ENCODE measurements at regions not wholly inside any gene's neighbourhood (a gene's known extent, or its start where the extent isn't known, plus 50 kb on each side); places are given as distances from the start of the nearest gene placed in this dataset.
"Not testable (repeated sequence)": the region's sequence is repeated elsewhere in the genome, so short reads cannot be mapped to it uniquely, and the experiment has no call there.

DNA sequence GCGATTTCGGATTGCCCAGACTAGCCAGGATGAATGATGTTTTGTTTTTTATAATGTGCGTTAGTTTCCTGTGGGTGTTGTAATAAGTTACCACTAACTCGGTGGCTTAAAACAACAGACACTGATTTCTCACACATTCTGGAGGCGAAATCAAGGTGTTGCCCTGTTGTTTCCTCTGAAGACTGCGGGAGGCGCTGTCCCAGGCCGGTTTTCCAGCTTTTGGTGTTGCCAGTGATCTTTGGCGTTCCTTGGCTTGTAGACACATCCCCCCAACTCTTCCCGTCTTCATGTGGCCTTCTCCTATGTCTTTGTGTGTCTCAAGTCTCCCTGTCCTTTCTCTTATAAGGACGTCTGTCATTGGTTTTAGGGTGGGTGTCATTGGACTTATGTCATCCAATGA, 267.7 kb downstream of the AACS start:
- Histone ChIP-seq H3K36me3 (ENCODE audit: control insufficient read depth, insufficient read depth, low read length) (no peaks in the 10 kb centered on the region), H3K9me3 (ENCODE audit: control insufficient read depth, insufficient read depth, low read length) (peaks cover 4% of the 10 kb centered on the region), H3K4me1 (ENCODE audit: control insufficient read depth, insufficient read depth, low read length) (peaks cover 24% of the 10 kb centered on the region), H3K4me3 (ENCODE audit: low read depth, low read length) (no peak overlapping the region), H3K27ac (ENCODE audit: low read depth, low read length) (no peak overlapping the region), H3K27me3 (ENCODE audit: control insufficient read depth, insufficient read depth, low read length) (peaks cover 4% of the 10 kb centered on the region)
- no peak for DNase-seq (ENCODE audit: low read depth in 4 of 6, low spot score in 6 of 6)
- 88% methylated on average over 5 of the region's 11 CpGs for WGBS (ENCODE audit: insufficient coverage)

DNA sequence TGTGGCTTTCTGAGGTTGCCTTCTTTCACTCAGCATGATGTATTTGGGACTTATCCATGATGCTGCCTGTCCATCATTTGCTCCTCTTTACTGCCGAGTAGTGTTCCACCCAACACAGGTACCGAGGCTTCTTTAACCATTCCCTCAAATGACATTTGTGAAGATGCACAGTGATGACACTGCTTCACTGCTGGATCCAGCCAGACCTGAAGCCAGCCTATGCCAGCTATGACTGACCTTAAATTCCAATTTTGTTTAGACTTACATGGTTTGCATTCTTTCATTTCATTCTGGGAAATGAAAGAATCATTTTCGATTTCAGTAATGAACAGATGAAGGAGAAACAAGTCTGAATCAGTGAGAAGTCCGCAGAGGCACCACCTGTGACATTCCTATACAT, 271.0 kb downstream of the AACS start:
- 100% methylated on average over 4 of the region's 4 CpGs for WGBS (ENCODE audit: insufficient coverage)
- peaks cover 6% of the 10 kb centered on the region for H3K4me1 ChIP-seq (ENCODE audit: control insufficient read depth, insufficient read depth, low read length)
- H3K36me3 ChIP-seq (ENCODE audit: control insufficient read depth, insufficient read depth, low read length) = no peaks in the 10 kb centered on the region
- no peak overlapping the region for H3K27ac ChIP-seq (ENCODE audit: low read depth, low read length)
- DNase-seq (ENCODE audit: low read depth in 4 of 6, low spot score in 6 of 6) = no peak
- no peaks in the 10 kb centered on the region for H3K27me3 ChIP-seq (ENCODE audit: control insufficient read depth, insufficient read depth, low read length)
- H3K9me3 ChIP-seq (ENCODE audit: control insufficient read depth, insufficient read depth, low read length) = no peaks in the 10 kb centered on the region
- H3K4me3 ChIP-seq (ENCODE audit: low read depth, low read length) = no peak overlapping the region

DNA sequence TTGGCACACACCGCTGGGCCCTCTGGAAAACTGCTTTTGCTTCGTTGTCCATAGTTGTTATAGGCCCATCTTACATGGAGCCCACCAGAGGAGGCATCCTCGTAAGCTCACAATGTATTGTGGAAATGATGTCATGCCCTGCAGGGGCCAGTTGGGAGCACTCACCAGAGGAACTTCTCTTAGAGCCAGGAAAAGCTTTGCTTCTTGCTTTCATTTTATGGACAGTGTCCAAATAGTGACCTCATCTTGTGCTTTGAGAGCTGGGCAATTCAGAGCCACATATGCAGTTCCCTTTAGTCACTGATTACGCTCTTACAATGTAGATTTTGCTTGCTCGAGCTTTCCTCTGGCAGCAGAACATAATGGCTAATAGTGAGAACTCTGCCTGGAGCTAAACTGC, 275.6 kb downstream of the AACS start:
- H3K4me1 ChIP-seq (ENCODE audit: control insufficient read depth, insufficient read depth, low read length) = no peaks in the 10 kb centered on the region
- peak overlapping the region; percentile 58 for H3K27ac ChIP-seq (ENCODE audit: low read depth, low read length)
- DNase-seq (ENCODE audit: low read depth in 4 of 6, low spot score in 6 of 6) = peak; percentile 65 to 95 (median 76)
- H3K4me3 ChIP-seq (ENCODE audit: low read depth, low read length) = no peak overlapping the region
- no peaks in the 10 kb centered on the region for H3K36me3 ChIP-seq (ENCODE audit: control insufficient read depth, insufficient read depth, low read length)
- WGBS (ENCODE audit: insufficient coverage) = 35% methylated on average over 4 of the region's 5 CpGs
- H3K27me3 ChIP-seq (ENCODE audit: control insufficient read depth, insufficient read depth, low read length) = no peaks in the 10 kb centered on the region
- H3K9me3 ChIP-seq (ENCODE audit: control insufficient read depth, insufficient read depth, low read length) = no peaks in the 10 kb centered on the region

DNA sequence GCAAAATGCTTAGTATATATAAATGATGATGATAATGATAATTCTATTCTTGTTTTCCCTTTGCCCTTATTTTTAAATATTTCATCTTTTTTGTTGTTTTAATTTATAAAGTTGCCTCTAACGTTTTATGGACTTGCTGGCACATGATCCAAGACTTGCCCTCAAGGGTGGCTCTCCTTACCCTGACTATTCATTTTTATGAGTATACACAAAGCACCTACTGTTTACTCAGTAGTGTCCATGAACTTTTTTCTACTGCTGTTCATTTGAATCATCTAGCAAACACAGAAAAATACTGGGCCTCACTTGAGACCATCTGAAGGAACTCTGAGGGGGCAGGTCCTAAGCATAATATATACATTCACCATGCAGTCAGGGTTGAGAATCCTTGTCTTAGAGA, 276.2 kb downstream of the AACS start:
- Histone ChIP-seq H3K36me3 (ENCODE audit: control insufficient read depth, insufficient read depth, low read length) (no peaks in the 10 kb centered on the region), H3K27ac (ENCODE audit: low read depth, low read length) (no peak overlapping the region), H3K9me3 (ENCODE audit: control insufficient read depth, insufficient read depth, low read length) (no peaks in the 10 kb centered on the region), H3K4me1 (ENCODE audit: control insufficient read depth, insufficient read depth, low read length) (no peaks in the 10 kb centered on the region), H3K27me3 (ENCODE audit: control insufficient read depth, insufficient read depth, low read length) (no peaks in the 10 kb centered on the region), H3K4me3 (ENCODE audit: low read depth, low read length) (no peak overlapping the region)
- no CpG with 5 or more reads among the region's 1 CpG for WGBS (ENCODE audit: insufficient coverage)
- no peak for DNase-seq (ENCODE audit: low read depth in 4 of 6, low spot score in 6 of 6)

DNA sequence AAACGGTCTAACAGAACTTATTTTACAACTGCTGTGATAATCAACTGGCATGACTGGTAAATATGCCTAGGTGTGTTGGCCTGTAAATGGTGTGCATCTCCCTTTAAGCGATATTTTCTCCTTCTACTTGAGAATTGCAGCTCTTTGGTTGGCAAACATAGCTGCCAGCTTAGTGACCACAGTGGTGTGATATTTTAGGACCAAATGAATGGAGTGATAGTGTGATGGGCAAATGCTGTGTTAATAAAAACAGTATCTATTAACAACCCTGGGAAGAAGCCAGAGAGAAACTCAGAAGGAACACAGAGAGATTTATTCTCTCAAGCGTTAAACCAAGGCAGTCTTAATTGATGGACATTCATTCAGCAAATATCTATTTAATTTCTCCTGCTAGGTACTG, 278.4 kb downstream of the AACS start:
- Histone ChIP-seq H3K27me3 (ENCODE audit: control insufficient read depth, insufficient read depth, low read length) (no peaks in the 10 kb centered on the region), H3K4me3 (ENCODE audit: low read depth, low read length) (no peak overlapping the region), H3K4me1 (ENCODE audit: control insufficient read depth, insufficient read depth, low read length) (no peaks in the 10 kb centered on the region), H3K9me3 (ENCODE audit: control insufficient read depth, insufficient read depth, low read length) (no peaks in the 10 kb centered on the region), H3K27ac (ENCODE audit: low read depth, low read length) (no peak overlapping the region), H3K36me3 (ENCODE audit: control insufficient read depth, insufficient read depth, low read length) (no peaks in the 10 kb centered on the region)
- peak in 2 of 6 donors; percentile 5 to 46 for DNase-seq (ENCODE audit: low read depth in 4 of 6, low spot score in 6 of 6)
- no CpG with 5 or more reads among the region's 3 CpGs for WGBS (ENCODE audit: insufficient coverage)

DNA sequence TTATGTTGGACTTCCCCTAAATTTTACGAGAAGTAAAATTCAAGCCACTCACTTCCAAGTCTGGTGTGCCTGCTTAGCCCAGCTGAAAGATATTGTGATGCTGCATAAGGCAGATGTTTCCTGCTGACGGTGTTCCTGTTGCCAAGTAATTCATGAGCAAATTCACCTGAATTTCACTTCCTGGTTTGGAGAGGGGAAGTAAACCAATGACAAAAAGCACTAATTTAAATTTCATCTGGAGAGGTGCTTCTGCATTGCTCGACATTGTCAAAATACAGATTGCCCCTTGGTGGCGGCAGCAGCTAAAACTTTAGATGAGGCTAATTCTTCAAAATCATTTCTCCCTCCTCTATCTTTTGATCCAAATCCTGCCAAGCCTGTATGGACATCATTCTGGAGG, 281.1 kb downstream of the AACS start:
- H3K27ac ChIP-seq (ENCODE audit: low read depth, low read length) = no peak overlapping the region
- no peaks in the 10 kb centered on the region for H3K9me3 ChIP-seq (ENCODE audit: control insufficient read depth, insufficient read depth, low read length)
- no peaks in the 10 kb centered on the region for H3K27me3 ChIP-seq (ENCODE audit: control insufficient read depth, insufficient read depth, low read length)
- DNase-seq (ENCODE audit: low read depth in 4 of 6, low spot score in 6 of 6) = peak in 2 of 6 donors; percentile 69 to 82
- no CpG with 5 or more reads among the region's 4 CpGs for WGBS (ENCODE audit: insufficient coverage)
- H3K4me1 ChIP-seq (ENCODE audit: control insufficient read depth, insufficient read depth, low read length) = no peaks in the 10 kb centered on the region
- peaks cover 5% of the 10 kb centered on the region for H3K36me3 ChIP-seq (ENCODE audit: control insufficient read depth, insufficient read depth, low read length)
- H3K4me3 ChIP-seq (ENCODE audit: low read depth, low read length) = no peak overlapping the region

DNA sequence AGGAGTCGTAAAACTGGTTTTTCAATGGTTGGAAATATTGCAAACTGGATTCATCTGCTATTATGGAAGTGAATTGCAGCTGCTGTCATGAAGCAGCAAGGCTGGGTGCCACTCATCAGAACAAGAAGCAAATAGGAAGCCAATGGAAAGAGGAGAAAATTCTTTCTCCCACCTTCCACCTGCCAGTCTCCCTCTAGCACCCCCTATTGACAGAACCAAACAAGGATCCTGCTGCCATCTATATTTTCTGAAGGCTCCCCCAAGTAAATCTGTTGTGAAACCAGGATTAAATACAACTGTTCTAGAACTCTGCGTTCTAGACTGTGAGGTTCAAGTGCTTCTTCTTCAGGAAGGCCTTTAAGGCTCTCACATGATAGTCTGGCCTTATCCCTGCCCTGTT, 286.6 kb downstream of the AACS start:
- no peaks in the 10 kb centered on the region for H3K27me3 ChIP-seq (ENCODE audit: control insufficient read depth, insufficient read depth, low read length)
- WGBS (ENCODE audit: insufficient coverage) = 92% methylated on average over 2 of the region's 2 CpGs
- H3K36me3 ChIP-seq (ENCODE audit: control insufficient read depth, insufficient read depth, low read length) = peaks cover 5% of the 10 kb centered on the region
- H3K27ac ChIP-seq (ENCODE audit: low read depth, low read length) = no peak overlapping the region
- no peaks in the 10 kb centered on the region for H3K4me1 ChIP-seq (ENCODE audit: control insufficient read depth, insufficient read depth, low read length)
- DNase-seq (ENCODE audit: low read depth in 4 of 6, low spot score in 6 of 6) = no peak
- H3K9me3 ChIP-seq (ENCODE audit: control insufficient read depth, insufficient read depth, low read length) = no peaks in the 10 kb centered on the region
- H3K4me3 ChIP-seq (ENCODE audit: low read depth, low read length) = no peak overlapping the region

DNA sequence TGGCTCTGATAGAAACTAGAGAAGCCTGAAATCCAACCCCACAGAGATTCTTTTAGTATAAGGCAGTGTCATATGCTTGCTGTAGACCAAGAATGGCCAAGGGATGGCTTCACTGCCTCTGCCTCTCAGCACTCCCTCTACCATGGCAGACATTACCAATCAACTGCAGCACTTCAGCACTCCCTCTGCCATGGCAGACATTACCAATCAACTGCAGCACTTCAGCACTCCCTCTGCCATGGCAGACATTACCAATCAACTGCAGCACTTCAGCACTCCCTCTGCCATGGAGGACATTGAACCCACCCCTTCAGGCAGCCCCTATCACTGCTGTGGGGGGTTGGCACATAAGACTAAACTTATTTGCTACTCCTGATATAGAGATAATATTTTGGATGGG, 287.8 kb downstream of the AACS start:
- H3K36me3 ChIP-seq (ENCODE audit: control insufficient read depth, insufficient read depth, low read length); H3K4me1 ChIP-seq (ENCODE audit: control insufficient read depth, insufficient read depth, low read length); H3K27ac ChIP-seq (ENCODE audit: low read depth, low read length); H3K27me3 ChIP-seq (ENCODE audit: control insufficient read depth, insufficient read depth, low read length); H3K4me3 ChIP-seq (ENCODE audit: low read depth, low read length); H3K9me3 ChIP-seq (ENCODE audit: control insufficient read depth, insufficient read depth, low read length); DNase-seq (ENCODE audit: low read depth in 4 of 6, low spot score in 6 of 6): not testable (repeated sequence)

DNA sequence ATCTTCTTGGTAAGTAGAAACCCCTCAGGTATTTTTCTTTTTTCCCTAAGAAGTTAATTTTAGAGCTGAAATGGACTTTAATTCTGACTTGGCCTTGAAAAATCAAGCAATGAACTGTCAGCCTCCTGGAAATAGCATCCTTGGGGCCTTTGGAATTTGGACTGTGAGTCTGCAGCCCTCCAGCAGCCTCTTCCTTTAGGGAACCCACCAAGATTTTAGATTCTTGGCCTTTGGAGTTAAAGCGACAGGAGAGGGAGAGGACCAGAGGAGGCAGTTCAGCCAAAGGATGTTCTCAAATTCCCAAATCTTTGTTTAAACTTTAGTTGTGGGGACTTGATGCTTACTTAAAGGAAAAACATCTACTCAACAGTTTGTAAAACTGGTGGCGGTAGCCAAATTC, 288.6 kb downstream of the AACS start:
- no peaks in the 10 kb centered on the region for H3K9me3 ChIP-seq (ENCODE audit: control insufficient read depth, insufficient read depth, low read length)
- H3K4me3 ChIP-seq (ENCODE audit: low read depth, low read length) = no peak overlapping the region
- no peak overlapping the region for H3K27ac ChIP-seq (ENCODE audit: low read depth, low read length)
- H3K4me1 ChIP-seq (ENCODE audit: control insufficient read depth, insufficient read depth, low read length) = no peaks in the 10 kb centered on the region
- no CpG with 5 or more reads among the region's 2 CpGs for WGBS (ENCODE audit: insufficient coverage)
- no peaks in the 10 kb centered on the region for H3K27me3 ChIP-seq (ENCODE audit: control insufficient read depth, insufficient read depth, low read length)
- H3K36me3 ChIP-seq (ENCODE audit: control insufficient read depth, insufficient read depth, low read length) = peaks cover 5% of the 10 kb centered on the region
- no peak for DNase-seq (ENCODE audit: low read depth in 4 of 6, low spot score in 6 of 6)

DNA sequence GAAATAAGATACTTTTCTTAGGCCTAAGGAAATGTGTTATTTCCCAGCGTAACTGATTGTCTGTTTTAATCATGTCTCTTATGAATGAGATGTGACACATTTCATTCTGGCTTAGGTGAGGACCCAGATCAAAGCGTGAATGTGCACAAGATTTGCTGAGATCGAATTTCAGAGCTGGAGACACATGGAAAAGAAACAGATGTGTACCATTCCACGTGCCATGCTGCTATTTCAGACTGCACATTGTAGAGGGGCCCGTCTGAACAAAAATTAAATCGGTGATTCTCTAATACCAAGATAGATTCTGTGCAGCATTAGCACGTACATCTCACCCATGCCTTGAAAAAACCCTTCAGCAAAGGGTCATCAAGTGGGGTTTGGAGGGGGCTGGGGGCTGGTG, 290.4 kb downstream of the AACS start:
- no peaks in the 10 kb centered on the region for H3K27me3 ChIP-seq (ENCODE audit: control insufficient read depth, insufficient read depth, low read length)
- no peaks in the 10 kb centered on the region for H3K4me1 ChIP-seq (ENCODE audit: control insufficient read depth, insufficient read depth, low read length)
- H3K36me3 ChIP-seq (ENCODE audit: control insufficient read depth, insufficient read depth, low read length) = no peaks in the 10 kb centered on the region
- no peaks in the 10 kb centered on the region for H3K9me3 ChIP-seq (ENCODE audit: control insufficient read depth, insufficient read depth, low read length)
- no peak for DNase-seq (ENCODE audit: low read depth in 4 of 6, low spot score in 6 of 6)
- no peak overlapping the region for H3K27ac ChIP-seq (ENCODE audit: low read depth, low read length)
- 73% methylated on average over 5 of the region's 7 CpGs for WGBS (ENCODE audit: insufficient coverage)
- H3K4me3 ChIP-seq (ENCODE audit: low read depth, low read length) = no peak overlapping the region

Data from spinal cord (tissue), 9 donors.